ENCODE measurements at regions not wholly inside any gene's neighbourhood (a gene's known extent, or its start where the extent isn't known, plus 50 kb on each side); places are given as distances from the start of the nearest gene placed in this dataset.
"Not testable (repeated sequence)": the region's sequence is repeated elsewhere in the genome, so short reads cannot be mapped to it uniquely, and the experiment has no call there.

DNA sequence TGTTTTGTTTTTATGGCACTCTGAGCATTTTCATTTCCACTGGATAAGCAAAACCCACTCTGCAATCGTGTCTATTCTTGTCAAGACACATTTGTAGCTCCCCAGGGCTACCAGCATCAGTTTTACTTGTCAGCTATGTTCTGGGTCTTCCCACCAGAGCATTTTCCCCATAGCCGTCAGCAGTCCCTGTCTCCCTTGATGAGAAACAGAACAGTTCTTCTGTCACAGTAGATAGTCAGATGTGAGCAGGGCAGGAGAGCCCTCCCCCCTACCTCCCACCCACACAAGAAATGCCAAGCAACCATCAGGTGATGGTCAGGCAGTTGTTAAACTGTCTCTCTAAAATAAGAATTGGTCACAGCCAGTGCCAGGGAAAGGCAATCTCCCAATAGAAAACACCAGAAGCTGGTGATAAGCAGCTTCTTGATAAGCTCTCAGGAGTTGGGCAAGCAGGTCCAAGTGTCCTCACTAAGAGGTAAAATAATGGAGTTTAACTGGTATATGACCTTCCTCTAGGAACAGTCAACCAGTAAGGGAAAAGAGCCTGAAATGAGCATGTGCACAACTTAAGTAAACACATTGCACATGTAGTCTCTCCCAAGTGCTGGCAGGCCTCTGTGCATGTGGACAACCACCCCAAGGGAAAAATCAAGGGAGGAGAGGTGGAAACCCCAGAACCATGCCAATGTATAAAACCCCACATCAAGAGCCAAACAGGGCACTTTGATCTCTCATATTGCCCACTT, 208.2 kb downstream of the S1PR1 start:
- H3K4me1 ChIP-seq = no peaks in the 10 kb centered on the region
- WGBS = 38% methylated on average over 2 of the region's 2 CpGs
- no peak overlapping the region for H3K4me3 ChIP-seq
- H3K36me3 ChIP-seq = no peaks in the 10 kb centered on the region
- DNase-seq (ENCODE audit: low spot score in 2 of 2) = no peak
- no peaks in the 10 kb centered on the region for H3K9me3 ChIP-seq
- peaks cover 3% of the 10 kb centered on the region for H3K27me3 ChIP-seq
- TF ChIP-seq EP300 (IDR thresholded peaks at IDR 0.05) = no peak
- TF ChIP-seq POLR2AphosphoS5 (IDR thresholded peaks at IDR 0.05) = no peak
- no peak for TF ChIP-seq POLR2A (IDR thresholded peaks at IDR 0.05)
- TF ChIP-seq, protein P1, sequence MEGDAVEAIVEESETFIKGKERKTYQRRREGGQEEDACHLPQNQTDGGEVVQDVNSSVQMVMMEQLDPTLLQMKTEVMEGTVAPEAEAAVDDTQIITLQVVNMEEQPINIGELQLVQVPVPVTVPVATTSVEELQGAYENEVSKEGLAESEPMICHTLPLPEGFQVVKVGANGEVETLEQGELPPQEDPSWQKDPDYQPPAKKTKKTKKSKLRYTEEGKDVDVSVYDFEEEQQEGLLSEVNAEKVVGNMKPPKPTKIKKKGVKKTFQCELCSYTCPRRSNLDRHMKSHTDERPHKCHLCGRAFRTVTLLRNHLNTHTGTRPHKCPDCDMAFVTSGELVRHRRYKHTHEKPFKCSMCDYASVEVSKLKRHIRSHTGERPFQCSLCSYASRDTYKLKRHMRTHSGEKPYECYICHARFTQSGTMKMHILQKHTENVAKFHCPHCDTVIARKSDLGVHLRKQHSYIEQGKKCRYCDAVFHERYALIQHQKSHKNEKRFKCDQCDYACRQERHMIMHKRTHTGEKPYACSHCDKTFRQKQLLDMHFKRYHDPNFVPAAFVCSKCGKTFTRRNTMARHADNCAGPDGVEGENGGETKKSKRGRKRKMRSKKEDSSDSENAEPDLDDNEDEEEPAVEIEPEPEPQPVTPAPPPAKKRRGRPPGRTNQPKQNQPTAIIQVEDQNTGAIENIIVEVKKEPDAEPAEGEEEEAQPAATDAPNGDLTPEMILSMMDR (IDR thresholded peaks at IDR 0.05) = no peak
- no peak overlapping the region for H3K27ac ChIP-seq

DNA sequence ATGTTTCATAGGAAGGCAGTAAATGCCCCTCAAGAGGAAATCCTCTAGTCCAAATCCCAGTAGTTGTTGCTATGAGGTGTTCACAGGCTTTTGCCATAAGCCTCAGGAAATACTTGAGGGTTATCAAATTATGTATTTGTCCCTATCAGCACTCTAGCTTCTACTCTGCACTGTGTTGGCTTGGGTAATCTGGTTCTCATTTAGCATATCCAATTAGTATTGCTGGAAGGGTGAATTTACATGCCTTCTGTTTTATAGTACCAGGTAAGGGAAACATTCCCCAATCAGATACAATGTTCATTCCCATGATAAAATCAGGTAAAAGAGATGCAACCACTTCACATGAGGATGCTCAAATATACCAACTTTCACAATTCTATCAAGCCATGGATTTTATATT, 211.2 kb downstream of the S1PR1 start:
- Histone ChIP-seq H3K27ac (no peak overlapping the region), H3K4me1 (no peaks in the 10 kb centered on the region), H3K27me3 (peaks cover 3% of the 10 kb centered on the region), H3K9me3 (no peaks in the 10 kb centered on the region), H3K4me3 (no peak overlapping the region), H3K36me3 (no peaks in the 10 kb centered on the region)
- TF ChIP-seq POLR2AphosphoS5 (IDR thresholded peaks at IDR 0.05) (no peak), POLR2A (IDR thresholded peaks at IDR 0.05) (no peak), EP300 (IDR thresholded peaks at IDR 0.05) (no peak)
- TF ChIP-seq, protein P1 (IDR thresholded peaks at IDR 0.05) = no peak
- no peak for DNase-seq (ENCODE audit: low spot score in 2 of 2)

DNA sequence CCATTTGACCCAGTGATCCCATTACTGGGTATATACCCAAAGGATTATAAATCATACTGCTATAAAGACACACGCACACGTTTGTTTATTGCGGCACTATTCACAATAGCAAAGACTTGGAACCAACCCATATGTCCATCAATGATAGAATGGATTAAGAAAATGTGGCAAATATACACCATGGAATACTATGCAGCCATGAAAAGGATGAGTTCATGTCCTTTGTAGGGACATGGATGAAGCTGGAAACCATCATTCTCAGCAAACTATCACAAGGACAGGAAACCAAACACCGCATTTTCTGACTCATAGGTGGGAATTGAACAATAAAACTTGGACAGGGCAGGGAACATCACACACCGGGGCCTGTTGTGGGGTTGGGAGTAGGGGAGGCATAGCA, 213.9 kb downstream of the S1PR1 start:
- H3K4me3 ChIP-seq; DNase-seq (ENCODE audit: low spot score in 2 of 2); H3K4me1 ChIP-seq; H3K27ac ChIP-seq; H3K27me3 ChIP-seq; H3K36me3 ChIP-seq; H3K9me3 ChIP-seq: not testable (repeated sequence)
- 94% methylated on average over 5 of the region's 5 CpGs for WGBS

DNA sequence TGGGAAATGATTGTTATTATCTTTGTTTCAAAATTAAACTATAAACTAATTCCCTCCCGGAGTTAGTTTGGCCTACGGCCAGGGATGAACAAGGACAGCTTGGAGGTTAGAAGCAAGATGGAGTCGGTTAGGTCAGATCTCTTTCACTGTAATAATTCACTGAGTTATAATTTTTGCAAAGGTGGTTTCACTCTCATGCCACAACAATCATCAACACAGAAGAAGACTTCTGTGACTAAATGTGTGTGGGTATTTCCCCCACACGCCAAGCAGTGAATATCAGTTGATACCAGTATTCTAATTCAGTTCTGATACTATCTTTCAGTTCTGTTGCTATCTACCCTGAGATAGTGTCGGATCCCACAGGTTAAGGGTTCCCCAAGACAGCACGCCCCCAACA, 215.1 kb downstream of the S1PR1 start:
- WGBS = 80% methylated on average over 6 of the region's 6 CpGs
- no peaks in the 10 kb centered on the region for H3K9me3 ChIP-seq
- no peak overlapping the region for H3K27ac ChIP-seq
- TF ChIP-seq EP300 (IDR thresholded peaks at IDR 0.05) = no peak
- TF ChIP-seq POLR2AphosphoS5 (IDR thresholded peaks at IDR 0.05) = no peak
- TF ChIP-seq, protein P1 (IDR thresholded peaks at IDR 0.05) = no peak
- no peak for TF ChIP-seq POLR2A (IDR thresholded peaks at IDR 0.05)
- no peak overlapping the region for H3K4me3 ChIP-seq
- no peaks in the 10 kb centered on the region for H3K4me1 ChIP-seq
- DNase-seq (ENCODE audit: low spot score in 2 of 2) = no peak
- H3K36me3 ChIP-seq = no peaks in the 10 kb centered on the region
- H3K27me3 ChIP-seq = peaks cover 3% of the 10 kb centered on the region

DNA sequence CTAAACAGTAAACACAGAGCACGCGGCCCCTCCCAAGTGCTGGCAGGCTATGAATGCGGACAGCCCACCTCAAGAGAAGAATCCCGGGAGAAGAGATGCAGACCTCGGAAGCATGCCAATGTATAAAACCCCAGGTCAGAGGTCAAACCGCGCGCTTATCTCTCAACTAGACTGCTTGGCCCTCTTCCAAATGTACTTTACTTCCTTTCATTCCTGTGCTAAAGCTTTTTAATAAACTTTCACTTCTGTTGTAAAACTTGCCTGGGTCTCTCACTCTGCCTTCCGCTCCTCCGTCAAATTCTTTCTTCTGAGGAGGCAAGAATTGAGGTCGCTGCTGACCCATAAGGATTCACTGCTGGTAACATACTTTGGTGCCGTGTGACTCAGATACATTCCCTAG, 216.0 kb downstream of the S1PR1 start:
- no peaks in the 10 kb centered on the region for H3K36me3 ChIP-seq
- TF ChIP-seq POLR2AphosphoS5 (IDR thresholded peaks at IDR 0.05) (no peak), POLR2A (IDR thresholded peaks at IDR 0.05) (no peak), EP300 (IDR thresholded peaks at IDR 0.05) (no peak)
- TF ChIP-seq, protein P1 (IDR thresholded peaks at IDR 0.05) = no peak
- 83% methylated on average over 12 of the region's 12 CpGs for WGBS
- no peak for DNase-seq (ENCODE audit: low spot score in 2 of 2)
- H3K9me3 ChIP-seq = no peaks in the 10 kb centered on the region
- no peak overlapping the region for H3K27ac ChIP-seq
- no peaks in the 10 kb centered on the region for H3K4me1 ChIP-seq
- H3K27me3 ChIP-seq = no peaks in the 10 kb centered on the region
- H3K4me3 ChIP-seq = no peak overlapping the region

DNA sequence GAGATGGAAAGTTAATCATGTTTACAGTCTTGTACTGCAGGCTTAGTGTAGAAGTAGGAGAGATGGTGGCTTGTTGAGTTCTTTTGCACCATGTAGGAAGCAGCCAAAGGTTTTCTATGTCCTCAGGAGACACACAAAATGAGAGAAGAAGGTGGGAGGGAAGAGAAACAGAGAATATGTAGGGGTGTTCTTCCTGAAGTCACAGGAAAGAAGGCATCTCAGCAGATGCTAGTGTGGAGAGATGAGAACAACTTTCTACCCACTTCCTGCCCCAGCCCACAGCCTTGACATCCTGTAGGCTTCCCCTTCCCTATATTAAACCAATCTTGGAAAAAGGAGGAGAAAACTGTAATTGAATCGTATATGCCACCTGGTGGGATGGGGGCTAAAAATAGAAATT, 217.0 kb downstream of the S1PR1 start:
- Histone ChIP-seq H3K4me3 (no peak overlapping the region), H3K27me3 (no peaks in the 10 kb centered on the region)
- 65% methylated on average over 1 of the region's 1 CpG for WGBS

More for the DNA sequence above, 217.0 kb downstream of the S1PR1 start:
- no peak for TF ChIP-seq EP300 (IDR thresholded peaks at IDR 0.05)
- TF ChIP-seq POLR2A (IDR thresholded peaks at IDR 0.05) = no peak
- TF ChIP-seq POLR2AphosphoS5 (IDR thresholded peaks at IDR 0.05) = no peak
- TF ChIP-seq, protein P1 (IDR thresholded peaks at IDR 0.05) = no peak
- Histone ChIP-seq H3K27ac (no peak overlapping the region), H3K36me3 (no peaks in the 10 kb centered on the region), H3K9me3 (no peaks in the 10 kb centered on the region), H3K4me1 (no peaks in the 10 kb centered on the region)
- DNase-seq (ENCODE audit: low spot score in 2 of 2) = no peak

All from suprapubic skin (tissue), 4 donors.